Ecto neural progenitor cell (in vitro differentiated cells): ENCODE measurements at regions not wholly inside any gene's neighbourhood (a gene's known extent, or its start where the extent isn't known, plus 50 kb on each side); places are given as distances from the start of the nearest gene placed in this dataset.

Experiments used
- DNase-seq: peaks from one replicate; pipeline ENCODE4 v3.0.0-alpha.2; 2018; ENCODE audit warnings: low spot score

- no peak for DNase-seq
Observed at GRCh38 chr22:27350306-27350705, 451.2 kb downstream of the MN1 start.

DNA sequence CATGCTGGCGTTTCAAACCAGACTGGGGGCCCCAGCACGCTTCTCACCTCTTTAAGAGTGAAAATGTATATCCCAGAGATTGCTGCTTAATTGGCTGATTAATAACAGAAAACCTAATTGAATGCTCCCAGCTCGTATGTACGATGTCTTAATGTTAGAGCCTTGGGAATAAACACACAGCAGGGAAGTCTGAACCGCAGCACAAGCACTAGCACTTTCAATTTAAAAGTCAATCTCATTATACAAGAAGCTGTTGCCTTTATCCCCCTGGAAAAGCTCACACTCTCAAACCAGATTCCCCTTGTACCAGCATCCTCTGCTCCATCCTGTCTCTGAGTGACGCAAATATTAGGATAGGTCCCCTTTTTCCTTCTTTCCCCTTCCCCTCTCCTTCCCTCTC, 449.1 kb downstream of the MN1 start:
- no peak for DNase-seq

DNA sequence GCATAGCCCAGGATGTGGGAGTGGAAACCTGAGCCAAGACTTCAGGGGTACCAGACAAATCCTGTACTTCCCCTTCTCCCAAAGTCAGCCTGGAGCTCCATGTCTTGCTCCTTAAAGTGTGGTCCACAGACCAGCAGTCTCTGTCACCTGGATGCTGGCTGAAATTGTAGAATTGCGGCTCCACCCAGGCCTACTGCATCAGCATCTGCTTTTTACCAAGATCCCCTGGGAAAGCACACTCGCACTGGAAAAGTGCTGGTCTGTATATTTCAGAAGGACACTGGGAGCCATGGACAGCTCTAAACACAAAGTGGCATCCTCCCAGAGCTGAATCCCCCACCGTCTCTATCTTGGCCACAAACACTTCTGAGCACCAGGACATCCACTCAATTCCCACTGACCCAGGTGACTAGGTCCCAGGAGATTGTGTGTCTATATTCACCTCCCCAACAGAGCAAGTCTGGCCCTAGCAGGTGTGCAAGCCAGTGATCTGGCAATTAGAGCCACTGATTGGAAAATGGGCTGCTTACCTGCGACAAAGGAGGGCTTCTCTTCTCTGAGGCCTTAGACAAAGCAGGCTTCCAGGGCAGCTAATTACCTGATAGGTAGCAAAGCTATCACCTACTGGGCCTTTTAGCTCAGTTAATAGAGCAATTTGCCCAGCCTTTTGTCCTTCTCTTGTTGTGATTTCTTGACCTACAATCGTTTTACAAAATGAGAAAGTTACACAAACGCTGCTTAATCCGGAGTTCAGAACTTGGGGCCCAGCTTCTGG, 443.3 kb downstream of the MN1 start:
- no peak for DNase-seq

- no peak for DNase-seq
Observed at GRCh38 chr22:27370269-27370668, 431.3 kb downstream of the MN1 start.

DNA sequence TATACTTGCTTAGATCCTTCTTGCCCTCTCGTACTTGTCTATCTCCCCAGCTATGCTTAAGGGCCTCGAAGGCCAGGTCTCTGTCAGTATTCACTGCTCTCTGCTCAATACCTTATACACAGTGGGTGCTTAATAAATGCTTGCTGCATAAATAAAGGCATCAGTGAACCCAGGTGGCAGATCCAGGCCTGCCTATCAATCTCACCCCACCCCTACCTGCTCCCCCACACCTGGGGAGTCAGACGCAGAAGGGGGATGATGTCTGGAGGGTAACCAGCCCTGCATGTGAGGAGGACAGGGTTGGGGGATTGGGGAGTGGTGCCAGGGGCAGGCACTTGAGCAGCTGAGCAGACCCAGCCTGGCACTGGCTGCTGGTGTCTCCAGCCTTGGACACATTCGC, 430.6 kb downstream of the MN1 start:
- no peak for DNase-seq

GRCh38 chr22:27372364-27372763, 429.2 kb downstream of the MN1 start:
- no peak for DNase-seq

DNA sequence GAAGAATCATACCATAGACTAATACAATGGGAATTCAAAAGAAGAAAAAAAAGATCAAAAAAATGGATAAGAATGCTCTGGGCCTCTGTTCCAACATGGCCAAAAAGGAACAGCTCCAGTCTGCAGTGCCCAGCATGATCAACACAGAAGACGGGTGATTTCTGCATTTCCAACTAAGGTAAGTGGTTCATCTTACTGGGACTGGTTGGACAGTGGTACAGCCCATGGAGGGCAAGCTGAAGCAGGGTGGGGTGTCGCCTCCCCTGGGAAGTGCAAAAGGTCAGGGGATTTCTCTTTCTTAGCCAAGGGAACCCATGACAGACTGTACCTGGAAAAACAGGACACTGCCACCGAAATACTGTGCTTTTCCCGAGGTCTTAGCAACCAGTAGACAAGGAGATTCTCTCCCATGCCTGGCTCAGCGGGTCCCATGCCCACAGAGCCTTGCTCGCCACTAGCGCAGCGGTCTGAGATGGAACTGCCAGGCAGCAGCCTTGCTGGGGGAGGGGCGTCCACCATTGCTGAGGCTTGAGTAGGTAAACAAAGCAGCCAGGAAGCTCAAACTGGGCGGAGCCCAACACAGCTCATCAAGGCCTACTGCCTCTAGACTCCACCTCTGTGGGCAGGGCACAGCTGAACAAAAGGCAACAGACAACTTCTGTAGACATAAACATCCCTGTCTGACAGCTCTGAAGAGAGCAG, 428.4 kb downstream of the MN1 start:
- peak; percentile 90 for DNase-seq

GRCh38 chr22:27377501-27378295, 423.9 kb downstream of the MN1 start:
- peak; percentile 41 for DNase-seq

DNA sequence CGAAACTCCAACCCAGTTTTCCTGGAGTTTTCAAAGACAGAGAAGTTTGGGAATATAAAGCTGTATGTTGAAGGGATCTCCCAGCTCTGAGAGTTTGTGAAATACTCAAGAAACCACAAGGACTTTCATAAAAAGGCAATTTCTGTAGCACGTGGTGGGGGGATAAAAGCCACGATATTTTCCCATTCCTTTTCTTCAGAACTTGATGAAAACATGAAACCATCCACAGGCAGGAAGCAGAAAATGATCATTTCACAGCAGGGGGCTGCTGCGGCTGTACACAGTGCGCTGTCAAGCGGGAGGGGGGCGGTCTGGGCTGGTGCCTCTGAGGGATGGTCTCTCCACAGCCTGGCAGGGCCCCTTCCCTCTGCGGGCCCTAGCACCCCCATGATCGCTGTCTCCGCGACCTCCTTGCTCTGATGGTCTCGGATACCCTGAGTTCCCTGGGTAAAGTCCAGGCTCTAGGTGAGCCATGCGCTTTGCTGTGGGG, 423.2 kb downstream of the MN1 start:
- DNase-seq = peak; percentile 45

GRCh38 chr22:27378995-27379394, 422.6 kb downstream of the MN1 start:
- peak; percentile 21 for DNase-seq

DNA sequence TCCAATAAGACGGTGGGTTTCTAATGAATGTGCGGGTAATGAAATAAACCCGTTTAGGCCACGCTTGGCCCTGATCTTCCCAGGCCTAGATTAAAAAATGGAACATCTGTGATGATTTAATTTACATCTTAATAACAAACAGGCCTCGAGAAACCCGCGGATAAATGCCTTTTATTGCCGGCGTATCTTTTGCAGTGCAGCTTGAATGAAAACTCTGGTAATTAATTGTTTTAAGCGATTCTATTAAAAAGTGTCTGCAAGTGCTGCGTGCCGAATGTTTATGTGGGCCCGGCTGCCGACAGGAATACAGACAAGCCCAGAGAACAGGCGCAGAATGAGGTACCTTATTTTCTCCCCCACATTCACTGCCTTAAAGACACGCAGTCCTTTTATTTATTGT, 420.7 kb downstream of the MN1 start:
- peak; percentile 8 for DNase-seq

GRCh38 chr22:27381552-27381951, 420.0 kb downstream of the MN1 start:
- peak; percentile 29 for DNase-seq

DNA sequence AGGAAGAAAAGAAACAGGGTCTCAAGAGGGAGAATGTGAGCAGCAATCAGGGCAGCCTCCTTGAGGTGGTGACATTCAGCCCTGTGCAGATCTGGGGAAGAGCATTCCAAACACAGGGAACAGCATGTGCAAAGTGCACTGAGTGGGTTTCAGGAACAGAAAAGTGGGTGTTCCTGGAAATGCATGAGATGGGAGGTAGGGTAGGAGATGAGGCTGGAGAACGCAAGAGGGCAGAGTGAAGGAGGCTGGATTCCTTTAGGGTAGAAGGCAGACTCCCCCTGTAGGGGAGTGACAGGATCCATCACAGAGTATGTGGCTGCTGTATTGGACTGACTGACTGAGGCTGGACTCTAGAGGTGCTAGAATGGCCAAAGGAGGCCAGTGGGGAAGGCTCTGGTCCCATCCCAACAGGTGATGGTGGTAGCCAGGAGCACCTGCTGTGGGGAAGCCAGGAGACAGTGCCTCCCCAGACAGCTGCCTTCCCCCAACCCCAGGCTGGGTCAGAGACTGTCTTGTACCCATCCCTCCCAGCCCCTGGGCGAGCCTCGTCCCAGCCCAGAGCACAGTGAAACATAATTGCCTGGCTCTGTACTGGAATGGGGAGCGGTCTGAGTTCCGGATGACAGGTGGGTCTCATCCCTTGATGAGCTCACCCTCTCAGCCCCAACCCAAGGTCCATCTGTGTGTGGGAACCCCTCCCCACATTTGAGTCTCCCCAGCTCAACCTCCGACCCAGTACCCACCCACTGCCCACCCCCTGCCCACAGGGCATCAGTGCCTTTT, 419.4 kb downstream of the MN1 start:
- peak; percentile 46 for DNase-seq

DNA sequence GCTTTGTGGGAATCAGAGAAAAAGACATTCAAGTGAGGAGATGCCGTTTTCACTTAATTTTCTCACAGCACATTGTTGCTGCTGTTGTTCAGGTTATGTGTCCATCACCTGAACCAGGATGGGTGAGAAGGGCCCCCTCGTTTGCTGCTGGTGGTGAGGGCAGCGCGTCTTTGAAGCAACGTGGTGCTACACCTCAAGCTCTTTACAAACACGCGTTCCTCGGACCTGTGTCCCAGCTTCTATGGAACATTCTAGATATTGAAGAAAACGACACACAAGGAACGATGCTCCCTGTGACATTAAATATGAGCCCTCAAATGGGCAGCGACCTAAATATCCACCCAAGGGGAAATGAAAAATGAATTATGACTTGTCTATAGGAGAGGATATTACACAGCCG, 418.6 kb downstream of the MN1 start:
- DNase-seq = peak; percentile 8

DNA sequence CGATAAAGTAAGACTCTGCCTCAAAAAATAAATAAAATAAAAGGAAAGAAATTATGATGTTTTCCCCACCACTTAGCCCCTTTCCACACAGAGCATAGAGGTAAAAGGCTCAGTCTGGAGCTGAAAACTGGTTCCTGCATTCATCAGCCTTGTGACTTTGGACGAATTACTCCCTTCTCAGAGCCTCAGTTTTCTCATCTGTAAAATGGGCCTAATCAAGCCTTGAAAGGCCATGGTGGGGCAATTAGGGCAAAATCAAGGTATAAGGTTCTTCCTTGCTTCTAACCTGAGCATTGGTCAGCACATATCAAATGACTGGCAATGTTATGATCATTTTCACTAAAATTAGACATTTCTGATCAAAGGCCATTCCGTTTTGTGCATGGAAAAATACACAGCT, 417.7 kb downstream of the MN1 start:
- peak; percentile 9 for DNase-seq

GRCh38 chr22:27385261-27385998, 416.1 kb downstream of the MN1 start:
- DNase-seq = peak; percentile 42

- peak; percentile 38 for DNase-seq
Observed at GRCh38 chr22:27386186-27386585, 415.4 kb downstream of the MN1 start.

- DNase-seq = peak; percentile 27
Observed at GRCh38 chr22:27387561-27387960, 414.0 kb downstream of the MN1 start.

DNA sequence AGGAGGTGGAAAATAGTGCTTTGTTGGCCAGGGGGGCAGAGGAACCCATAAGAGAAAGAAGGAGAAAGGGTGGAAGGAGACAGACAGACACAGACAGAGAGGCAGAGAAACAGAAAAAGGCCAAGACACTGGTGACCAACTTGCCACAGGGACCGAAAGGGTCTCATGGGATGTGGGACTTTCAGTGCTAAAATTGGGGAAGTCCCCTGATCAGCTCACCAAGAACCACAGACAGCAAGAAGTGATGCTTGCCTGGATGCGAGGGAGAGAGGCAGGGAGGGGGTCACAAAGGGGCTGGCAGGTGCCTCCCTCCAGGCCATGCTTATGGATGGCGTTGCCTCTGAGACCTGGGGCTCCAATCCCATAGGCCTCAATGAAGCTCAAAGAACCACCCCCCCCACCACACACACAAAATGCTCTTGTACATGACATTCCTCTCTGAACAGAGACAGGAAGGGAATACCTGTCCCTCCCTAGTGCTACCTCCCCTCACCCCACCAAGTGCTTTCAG, 413.4 kb downstream of the MN1 start:
- no peak for DNase-seq

GRCh38 chr22:27389727-27390075, 411.9 kb downstream of the MN1 start:
- DNase-seq = no peak
